Breast epithelium (tissue), 3 donors: ENCODE measurements at regions not wholly inside any gene's neighbourhood (a gene's known extent, or its start where the extent isn't known, plus 50 kb on each side); places are given as distances from the start of the nearest gene placed in this dataset.
"Not testable (repeated sequence)": the region's sequence is repeated elsewhere in the genome, so short reads cannot be mapped to it uniquely, and the experiment has no call there.

Experiments
- POLR2AphosphoS5 ChIP-seq, 3 donors: sonication (generic); formaldehyde crosslinking; IDR thresholded peaks; one replicate each; pipeline ENCODE4 v1.6.1; 2017; ENCODE audit warnings: antibody characterized with exemption in 3 of 3
- TF ChIP-seq, protein P1 (sequence below), 3 donors: fragments of 450-650 bp; IDR thresholded peaks; one replicate each; pipeline ENCODE4 v1.5.1; 2016 to 2017; ENCODE audit warnings: antibody characterized with exemption in 3 of 3, mild to moderate bottlenecking in 3 of 3, moderate library complexity in 3 of 3

DNA sequence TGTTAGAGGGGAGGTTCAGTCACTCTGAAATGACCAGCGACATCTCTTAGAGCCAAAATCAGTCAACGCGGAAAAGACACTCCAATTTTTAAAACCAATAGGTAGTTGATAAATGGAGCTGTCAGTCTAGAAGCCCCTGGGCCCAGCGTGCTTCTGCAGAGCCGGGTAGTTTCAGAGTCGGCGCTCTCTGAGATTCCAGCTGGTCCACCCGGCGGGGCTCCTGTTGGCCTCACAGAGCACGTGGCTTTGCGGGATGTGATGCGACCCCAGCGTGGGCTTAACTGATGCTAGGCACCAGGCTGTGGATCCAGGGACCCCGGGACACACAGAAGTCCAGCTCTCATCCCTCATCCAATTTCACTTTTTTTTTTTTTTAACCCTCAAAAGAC is 245.9 kb downstream of the BCL2L11 start:
- TF ChIP-seq, protein P1, sequence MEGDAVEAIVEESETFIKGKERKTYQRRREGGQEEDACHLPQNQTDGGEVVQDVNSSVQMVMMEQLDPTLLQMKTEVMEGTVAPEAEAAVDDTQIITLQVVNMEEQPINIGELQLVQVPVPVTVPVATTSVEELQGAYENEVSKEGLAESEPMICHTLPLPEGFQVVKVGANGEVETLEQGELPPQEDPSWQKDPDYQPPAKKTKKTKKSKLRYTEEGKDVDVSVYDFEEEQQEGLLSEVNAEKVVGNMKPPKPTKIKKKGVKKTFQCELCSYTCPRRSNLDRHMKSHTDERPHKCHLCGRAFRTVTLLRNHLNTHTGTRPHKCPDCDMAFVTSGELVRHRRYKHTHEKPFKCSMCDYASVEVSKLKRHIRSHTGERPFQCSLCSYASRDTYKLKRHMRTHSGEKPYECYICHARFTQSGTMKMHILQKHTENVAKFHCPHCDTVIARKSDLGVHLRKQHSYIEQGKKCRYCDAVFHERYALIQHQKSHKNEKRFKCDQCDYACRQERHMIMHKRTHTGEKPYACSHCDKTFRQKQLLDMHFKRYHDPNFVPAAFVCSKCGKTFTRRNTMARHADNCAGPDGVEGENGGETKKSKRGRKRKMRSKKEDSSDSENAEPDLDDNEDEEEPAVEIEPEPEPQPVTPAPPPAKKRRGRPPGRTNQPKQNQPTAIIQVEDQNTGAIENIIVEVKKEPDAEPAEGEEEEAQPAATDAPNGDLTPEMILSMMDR (IDR thresholded peaks at IDR 0.05): not testable (repeated sequence)
- not testable (repeated sequence) for TF ChIP-seq POLR2AphosphoS5 (IDR thresholded peaks at IDR 0.05)
